Duodenal mucosa (tissue), 2 donors: ENCODE measurements at regions not wholly inside any gene's neighbourhood (a gene's known extent, or its start where the extent isn't known, plus 50 kb on each side); places are given as distances from the start of the nearest gene placed in this dataset.
"Not testable (repeated sequence)": the region's sequence is repeated elsewhere in the genome, so short reads cannot be mapped to it uniquely, and the experiment has no call there.

Experiments used
- H3K27ac ChIP-seq: one replicate; pipeline ENCODE4 v1.7.0; 2013; ENCODE audit warnings: low read depth, low read length
- H3K27me3 ChIP-seq, 2 donors: one replicate each; pipeline ENCODE4 v1.7.0; 2013; ENCODE audit warnings: low read length in 2 of 2, control low read depth in 1 of 2; ENCODE audit not compliant: insufficient read depth in 2 of 2, control insufficient read depth in 1 of 2
- H3K36me3 ChIP-seq, 2 donors: one replicate each; pipeline ENCODE4 v1.7.0; 2013; ENCODE audit warnings: low read length in 2 of 2, control low read depth in 1 of 2; ENCODE audit not compliant: insufficient read depth in 2 of 2, control insufficient read depth in 1 of 2
- H3K4me1 ChIP-seq, 2 donors: one replicate each; pipeline ENCODE4 v1.7.0; 2013; ENCODE audit warnings: low read length in 2 of 2, control low read depth in 1 of 2; ENCODE audit not compliant: insufficient read depth in 2 of 2, control insufficient read depth in 1 of 2
- H3K4me3 ChIP-seq, 2 donors: one replicate each; pipeline ENCODE4 v1.7.0; 2013; ENCODE audit warnings: low read length in 2 of 2, low read depth in 1 of 2
- H3K9ac ChIP-seq, 2 donors: one replicate each; pipeline ENCODE4 v1.7.0; 2013; ENCODE audit warnings: low read length in 2 of 2, low read depth in 1 of 2
- H3K9me3 ChIP-seq, 2 donors: one replicate each; pipeline ENCODE4 v1.7.0; 2013; ENCODE audit warnings: low read length in 2 of 2, control low read depth in 1 of 2; ENCODE audit not compliant: control insufficient read depth in 1 of 2

DNA sequence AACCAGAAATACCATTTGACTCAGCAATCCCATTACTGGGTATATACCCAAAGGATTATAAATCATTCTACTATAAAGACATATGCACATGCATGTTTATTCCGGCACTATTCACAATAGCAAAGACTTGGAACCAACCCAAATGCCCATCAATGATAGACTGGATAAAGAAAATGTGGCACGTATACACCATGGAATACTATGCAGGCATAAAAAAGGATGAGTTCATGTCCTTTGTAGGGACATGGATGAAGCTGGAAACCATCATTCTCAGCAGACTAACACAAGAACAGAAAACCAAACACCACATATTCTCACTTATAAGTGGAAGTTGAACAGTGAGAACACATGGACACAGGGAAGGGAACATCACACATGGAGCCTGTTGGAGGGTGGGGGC is 158.2 kb downstream of the GXYLT1 start:
- H3K9me3 ChIP-seq, H3K27me3 ChIP-seq, H3K27ac ChIP-seq, H3K4me1 ChIP-seq, H3K36me3 ChIP-seq, H3K9ac ChIP-seq, H3K4me3 ChIP-seq: not testable (repeated sequence)

DNA sequence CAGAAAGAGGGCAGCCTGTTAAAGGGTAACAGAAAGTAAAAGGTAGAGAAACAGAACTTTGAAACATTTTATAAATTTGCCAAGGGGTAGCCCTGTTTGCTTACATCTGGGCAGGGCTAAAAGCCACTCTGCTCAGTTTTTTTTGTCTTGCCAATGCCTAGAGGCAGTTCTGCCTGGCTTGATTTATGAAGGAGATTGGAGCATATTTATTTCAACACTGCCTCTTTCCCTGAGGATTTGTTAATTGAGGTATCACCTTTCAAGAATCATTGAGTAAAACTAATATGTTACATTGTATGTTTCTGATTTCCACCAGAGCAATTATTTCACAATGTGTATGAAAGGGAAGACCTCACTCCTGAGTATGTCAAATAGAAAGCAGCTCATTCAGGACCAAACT is 160.8 kb downstream of the GXYLT1 start:
- H3K36me3 ChIP-seq, result no peaks in the 10 kb centered on the region
- H3K27ac ChIP-seq, result no peak overlapping the region
- no peak overlapping the region for H3K4me3 ChIP-seq
- no peaks in the 10 kb centered on the region for H3K27me3 ChIP-seq
- H3K9ac ChIP-seq, result no peak overlapping the region
- H3K9me3 ChIP-seq, result no peaks in the 10 kb centered on the region
- no peaks in the 10 kb centered on the region for H3K4me1 ChIP-seq

DNA sequence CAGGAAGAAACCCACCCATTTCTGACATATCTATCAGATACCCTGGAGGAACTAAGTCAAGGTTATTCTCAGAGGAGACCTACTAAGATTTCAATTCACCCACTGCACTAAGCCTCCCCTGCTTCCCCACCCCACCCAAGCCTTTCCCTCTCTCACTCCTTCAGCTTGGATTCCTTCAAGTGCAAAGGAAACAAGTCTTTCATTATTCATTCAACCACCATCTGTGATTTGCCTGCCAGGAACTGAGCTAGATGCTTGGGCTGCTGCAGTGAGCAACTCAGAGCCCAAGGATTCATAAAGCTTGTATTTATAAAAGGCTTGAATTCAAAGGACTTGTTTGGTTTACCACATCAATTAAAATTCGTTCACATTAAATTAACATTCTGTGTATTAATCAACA is 161.3 kb downstream of the GXYLT1 start:
- no peaks in the 10 kb centered on the region for H3K9me3 ChIP-seq
- no peak overlapping the region for H3K9ac ChIP-seq
- H3K27ac ChIP-seq, result no peak overlapping the region
- H3K4me3 ChIP-seq, result no peak overlapping the region
- no peaks in the 10 kb centered on the region for H3K4me1 ChIP-seq
- H3K27me3 ChIP-seq, result no peaks in the 10 kb centered on the region
- no peaks in the 10 kb centered on the region for H3K36me3 ChIP-seq

DNA sequence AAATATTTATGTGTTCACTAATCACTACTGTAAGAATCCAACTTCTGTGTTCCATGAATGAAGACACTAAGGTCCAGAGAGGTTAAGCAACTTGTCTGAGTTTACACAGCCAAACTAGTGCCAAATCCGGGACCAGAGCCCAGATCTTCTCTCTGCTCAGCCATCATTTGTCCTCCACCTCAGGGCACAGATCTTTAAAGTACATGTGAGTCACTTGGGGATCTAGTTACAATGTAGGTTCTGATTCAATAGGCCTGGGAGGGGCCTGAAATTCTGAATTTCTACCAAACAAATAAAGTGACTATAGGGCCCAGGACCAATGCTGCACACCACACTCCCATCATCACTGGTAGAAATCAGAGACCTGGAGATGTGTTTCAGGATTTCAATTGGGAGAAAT is 162.9 kb downstream of the GXYLT1 start:
- no peaks in the 10 kb centered on the region for H3K9me3 ChIP-seq
- no peaks in the 10 kb centered on the region for H3K36me3 ChIP-seq
- H3K9ac ChIP-seq, result no peak overlapping the region
- no peak overlapping the region for H3K27ac ChIP-seq
- H3K27me3 ChIP-seq, result no peaks in the 10 kb centered on the region
- no peaks in the 10 kb centered on the region for H3K4me1 ChIP-seq
- no peak overlapping the region for H3K4me3 ChIP-seq

DNA sequence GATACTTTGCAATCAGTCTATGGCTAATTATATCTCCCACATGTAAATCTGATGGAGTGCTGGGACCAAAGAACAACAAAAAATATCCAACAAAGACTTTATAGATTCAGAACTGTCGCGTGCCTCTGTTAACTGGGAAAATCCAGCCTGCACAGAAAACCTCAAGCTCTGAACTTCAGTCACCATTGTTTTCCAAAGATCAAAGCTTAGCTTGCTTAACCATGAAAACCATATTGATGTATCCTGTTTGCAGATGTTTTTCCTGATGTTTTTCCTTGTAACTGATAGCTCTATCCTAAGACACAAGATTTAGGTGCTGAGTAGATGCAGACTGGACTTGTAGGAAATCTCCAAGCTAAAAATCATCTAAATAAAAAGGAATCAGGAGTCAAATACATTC is 163.7 kb downstream of the GXYLT1 start:
- no peaks in the 10 kb centered on the region for H3K27me3 ChIP-seq
- no peaks in the 10 kb centered on the region for H3K36me3 ChIP-seq
- no peaks in the 10 kb centered on the region for H3K9me3 ChIP-seq
- no peaks in the 10 kb centered on the region for H3K4me1 ChIP-seq
- H3K4me3 ChIP-seq, result no peak overlapping the region
- H3K9ac ChIP-seq, result no peak overlapping the region
- H3K27ac ChIP-seq, result no peak overlapping the region

DNA sequence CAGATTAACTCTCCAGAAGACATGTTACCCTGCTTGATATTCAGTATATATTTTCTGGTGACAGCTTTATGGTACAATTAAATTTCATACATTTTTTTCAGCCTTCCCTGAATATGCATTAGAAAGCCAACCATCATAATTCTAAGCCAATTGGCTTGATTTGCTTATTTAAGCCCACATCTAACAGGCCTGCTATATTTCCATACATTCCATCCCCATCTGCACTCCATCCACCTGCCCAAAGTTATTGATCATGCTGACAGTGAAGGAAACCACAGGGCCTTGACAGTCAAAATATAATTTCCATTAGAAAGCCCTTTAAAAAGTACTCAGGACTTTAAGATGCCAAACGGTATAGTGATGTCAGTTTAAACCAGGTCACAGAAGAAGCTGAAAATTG is 164.3 kb downstream of the GXYLT1 start:
- Histone ChIP-seq H3K4me1 (no peaks in the 10 kb centered on the region), H3K36me3 (no peaks in the 10 kb centered on the region), H3K9me3 (no peaks in the 10 kb centered on the region), H3K27ac (no peak overlapping the region), H3K4me3 (no peak overlapping the region), H3K9ac (no peak overlapping the region), H3K27me3 (no peaks in the 10 kb centered on the region)

DNA sequence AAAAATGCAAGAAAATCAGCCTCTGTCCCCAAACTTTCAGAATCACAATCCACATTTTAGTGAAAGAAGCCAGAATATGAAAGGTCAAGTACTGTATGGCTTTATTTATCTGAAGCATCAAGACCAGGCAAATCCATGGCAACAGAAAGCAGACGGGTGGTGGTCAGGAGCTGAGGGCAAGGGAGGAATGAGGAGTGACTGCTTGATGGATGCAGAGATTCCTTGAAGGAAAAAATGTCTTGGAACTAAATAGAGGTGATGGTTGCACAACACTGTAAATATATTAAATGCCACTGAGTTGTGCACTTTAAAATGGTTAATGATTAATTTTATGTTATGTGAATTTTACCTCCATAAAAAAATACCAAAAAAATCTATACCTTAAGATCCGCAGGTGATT is 165.1 kb downstream of the GXYLT1 start:
- no peak overlapping the region for H3K27ac ChIP-seq
- no peaks in the 10 kb centered on the region for H3K9me3 ChIP-seq
- H3K36me3 ChIP-seq, result no peaks in the 10 kb centered on the region
- no peaks in the 10 kb centered on the region for H3K4me1 ChIP-seq
- no peak overlapping the region for H3K4me3 ChIP-seq
- H3K9ac ChIP-seq, result no peak overlapping the region
- no peaks in the 10 kb centered on the region for H3K27me3 ChIP-seq

DNA sequence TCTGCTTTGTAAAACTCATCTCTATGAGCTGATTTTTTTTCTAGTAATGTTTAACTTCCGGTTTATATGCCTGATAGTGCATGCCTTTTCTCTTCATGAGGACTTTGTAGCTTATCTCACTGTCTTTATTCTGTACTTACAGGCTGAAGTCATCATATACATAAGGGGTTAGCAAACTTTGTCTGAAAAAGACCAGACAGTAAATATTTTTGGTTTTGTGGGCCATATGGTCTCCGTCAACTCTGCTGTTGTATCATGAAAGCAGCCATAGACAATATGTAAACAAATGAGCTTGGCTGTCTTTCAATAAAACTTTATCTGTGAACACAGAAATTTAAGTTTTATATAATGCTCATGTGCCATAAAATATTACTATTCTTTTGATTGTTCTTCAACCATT is 172.1 kb downstream of the GXYLT1 start:
- H3K4me3 ChIP-seq, result no peak overlapping the region
- no peaks in the 10 kb centered on the region for H3K9me3 ChIP-seq
- H3K27me3 ChIP-seq, result no peaks in the 10 kb centered on the region

DNA sequence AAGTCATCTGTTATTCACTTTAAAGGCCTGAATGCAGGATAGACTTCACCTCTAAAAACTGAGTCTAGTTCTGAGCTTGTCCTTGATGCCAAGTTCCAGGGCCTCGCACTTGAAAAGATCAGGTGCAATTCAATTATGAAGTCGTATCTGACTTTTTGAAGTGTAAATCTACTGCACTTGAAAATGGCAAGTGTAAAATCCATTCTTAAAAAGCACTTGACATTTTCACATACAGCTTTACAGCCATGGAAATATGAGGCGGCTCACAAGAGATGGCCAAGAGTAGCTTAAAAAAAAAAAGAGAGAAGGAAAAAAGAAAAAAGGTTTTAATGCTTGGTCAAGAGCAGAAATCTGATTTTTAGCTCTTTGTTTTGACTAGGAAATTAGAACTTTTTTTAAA is 172.5 kb downstream of the GXYLT1 start:
- H3K27ac ChIP-seq, result no peak overlapping the region
- H3K4me3 ChIP-seq, result no peak overlapping the region
- no peaks in the 10 kb centered on the region for H3K4me1 ChIP-seq
- no peaks in the 10 kb centered on the region for H3K36me3 ChIP-seq
- H3K9me3 ChIP-seq, result no peaks in the 10 kb centered on the region
- no peaks in the 10 kb centered on the region for H3K27me3 ChIP-seq
- no peak overlapping the region for H3K9ac ChIP-seq

More for the DNA sequence above, 172.1 kb downstream of the GXYLT1 start:
- H3K27ac ChIP-seq, result no peak overlapping the region
- no peak overlapping the region for H3K9ac ChIP-seq
- H3K4me1 ChIP-seq, result no peaks in the 10 kb centered on the region
- H3K36me3 ChIP-seq, result no peaks in the 10 kb centered on the region

DNA sequence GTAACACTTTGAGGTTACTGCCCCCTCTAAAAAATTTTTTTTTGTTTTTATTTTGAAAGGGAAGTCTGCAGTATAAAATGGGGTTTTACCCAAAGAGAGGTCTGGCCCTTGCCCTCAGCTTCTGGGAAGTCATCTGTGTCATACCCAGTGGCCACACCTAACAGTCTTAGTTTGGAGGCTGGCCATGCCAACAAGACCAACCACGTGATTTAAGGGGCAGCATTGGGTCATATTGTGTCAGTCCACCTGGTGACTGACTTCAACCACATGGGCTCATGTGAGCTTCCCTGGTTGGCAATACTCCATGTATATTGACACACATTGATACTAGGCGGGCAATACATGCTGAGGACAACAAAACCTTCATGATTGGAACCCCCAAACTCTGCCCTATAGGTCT is 173.9 kb downstream of the GXYLT1 start:
- Histone ChIP-seq H3K4me1 (no peaks in the 10 kb centered on the region), H3K4me3 (no peak overlapping the region)

DNA sequence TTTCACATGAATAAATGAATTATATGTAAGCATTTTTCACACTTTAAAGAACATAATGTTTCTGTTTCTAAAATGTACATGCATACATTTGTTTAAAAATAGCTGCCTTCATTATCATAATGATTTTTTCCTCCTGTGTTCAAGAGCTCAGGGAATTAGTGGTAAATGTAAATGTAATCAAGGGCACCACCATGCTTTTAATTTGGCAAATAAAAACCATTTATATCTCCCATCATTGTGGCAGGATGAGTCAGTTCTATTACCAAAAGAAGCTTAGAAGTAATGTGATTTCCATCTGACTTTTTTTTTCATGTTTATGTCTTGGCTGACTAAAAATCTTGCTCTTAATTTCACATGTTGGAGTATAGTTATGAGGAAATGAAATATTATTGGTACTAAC is 176.1 kb downstream of the GXYLT1 start:
- Histone ChIP-seq H3K4me3 (no peak overlapping the region), H3K9ac (no peak overlapping the region), H3K36me3 (no peaks in the 10 kb centered on the region), H3K9me3 (no peaks in the 10 kb centered on the region), H3K27ac (no peak overlapping the region), H3K27me3 (no peaks in the 10 kb centered on the region), H3K4me1 (no peaks in the 10 kb centered on the region)

More for the DNA sequence above, 173.9 kb downstream of the GXYLT1 start:
- Histone ChIP-seq H3K9me3 (no peaks in the 10 kb centered on the region), H3K36me3 (no peaks in the 10 kb centered on the region), H3K27ac (no peak overlapping the region), H3K27me3 (no peaks in the 10 kb centered on the region), H3K9ac (no peak overlapping the region)
